Omental fat pad (tissue), 3 donors: ENCODE measurements at regions not wholly inside any gene's neighbourhood (a gene's known extent, or its start where the extent isn't known, plus 50 kb on each side); places are given as distances from the start of the nearest gene placed in this dataset.

Experiments
- ATAC-seq: fragments of 150-250 bp; one replicate; pipeline ENCODE4 v1.9.1; 2016; ENCODE audit warnings: mild to moderate bottlenecking, moderate library complexity; ENCODE audit not compliant: low FRiP score
- DNase-seq: peaks from one replicate; pipeline ENCODE4 v3.0.0-alpha.2; 2019; ENCODE audit warnings: low spot score
- CTCF ChIP-seq, 3 donors: fragments of 450-650 bp; IDR thresholded peaks; one replicate each; pipeline ENCODE4 v1.5.1; 2016 to 2017; ENCODE audit warnings: antibody characterized with exemption in 3 of 3, mild to moderate bottlenecking in 3 of 3, moderate library complexity in 2 of 3

GRCh38 chr3:124469555-124469954, 260.7 kb upstream of the UMPS start:
- TF ChIP-seq CTCF (IDR thresholded peaks at IDR 0.05), result no peak
- no peak for ATAC-seq
- DNase-seq, result no peak

GRCh38 chr3:124478830-124479229, 251.4 kb upstream of the UMPS start:
- no peak for DNase-seq
- ATAC-seq, result no peak
- TF ChIP-seq CTCF (IDR thresholded peaks at IDR 0.05), result no peak

- no peak for TF ChIP-seq CTCF (IDR thresholded peaks at IDR 0.05)
- ATAC-seq (no peak), DNase-seq (no peak)
Observed at GRCh38 chr3:124483915-124484470, 246.3 kb upstream of the UMPS start.

- TF ChIP-seq CTCF (IDR thresholded peaks at IDR 0.05), result no peak
- ATAC-seq (no peak), DNase-seq (no peak)
Observed at GRCh38 chr3:124486324-124486723, 243.9 kb upstream of the UMPS start.

GRCh38 chr3:124489506-124489905, 240.7 kb upstream of the UMPS start:
- no peak for ATAC-seq
- DNase-seq, result no peak
- no peak for TF ChIP-seq CTCF (IDR thresholded peaks at IDR 0.05)

- no peak for TF ChIP-seq CTCF (IDR thresholded peaks at IDR 0.05)
- DNase-seq (no peak), ATAC-seq (no peak)
Observed at GRCh38 chr3:124491098-124491497, 239.2 kb upstream of the UMPS start.

- DNase-seq (no peak), ATAC-seq (no peak)
- TF ChIP-seq CTCF (IDR thresholded peaks at IDR 0.05), result no peak
Observed at GRCh38 chr3:124491875-124492274, 238.4 kb upstream of the UMPS start.
